GM18858 (cell line): ENCODE measurements at regions not wholly inside any gene's neighbourhood (a gene's known extent, or its start where the extent isn't known, plus 50 kb on each side); places are given as distances from the start of the nearest gene placed in this dataset.

ENCODE experiments used
- ATAC-seq: cut with Tn5 transposase; IDR thresholded peaks from one replicate; pipeline ENCODE4 v1.9.1; 2021; ENCODE audit not compliant: unreplicated experiment

- no peak for ATAC-seq
Measured at GRCh38 chr11:121754598-121754997, 301.8 kb upstream of the SORL1-AS1 start.

DNA sequence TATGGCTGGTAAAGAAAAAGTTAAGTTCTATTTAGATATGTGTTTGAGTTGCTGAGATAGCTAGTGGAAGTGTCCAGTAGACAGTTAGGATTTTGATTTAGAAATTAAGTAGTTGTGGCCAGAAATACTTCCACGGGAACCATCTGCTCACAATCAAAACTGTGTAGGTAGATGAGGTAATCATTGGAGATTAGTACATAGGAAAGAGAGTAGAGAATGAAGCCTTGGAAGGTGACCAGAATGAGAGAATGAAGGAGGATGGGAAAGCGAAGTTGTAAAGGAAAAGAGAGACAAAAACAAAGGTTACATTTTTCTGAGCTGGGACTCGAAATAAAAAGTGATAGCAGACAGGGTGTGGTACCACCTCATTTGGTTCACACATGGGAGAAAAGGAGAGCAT lies 296.9 kb upstream of the SORL1-AS1 start:
- no peak for ATAC-seq

DNA sequence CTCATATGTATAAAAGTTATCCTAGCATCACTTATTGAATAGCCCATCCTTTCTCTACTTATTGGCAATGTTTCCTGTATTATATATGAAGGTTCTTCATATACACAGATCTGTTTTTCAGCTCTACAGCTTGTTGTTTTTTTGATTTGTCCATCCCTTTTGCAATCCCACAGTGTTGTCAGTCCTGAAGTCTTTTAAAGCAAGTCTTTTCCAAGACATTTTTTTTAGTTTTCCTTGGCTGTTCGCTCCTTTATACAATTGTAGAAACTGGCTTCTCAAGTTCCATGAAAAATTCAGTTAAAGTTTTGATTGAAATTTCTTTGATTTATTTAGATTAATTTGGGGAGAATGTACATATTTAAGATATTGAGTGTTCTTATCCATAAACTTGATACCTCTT lies 295.3 kb upstream of the SORL1-AS1 start:
- no peak for ATAC-seq

DNA sequence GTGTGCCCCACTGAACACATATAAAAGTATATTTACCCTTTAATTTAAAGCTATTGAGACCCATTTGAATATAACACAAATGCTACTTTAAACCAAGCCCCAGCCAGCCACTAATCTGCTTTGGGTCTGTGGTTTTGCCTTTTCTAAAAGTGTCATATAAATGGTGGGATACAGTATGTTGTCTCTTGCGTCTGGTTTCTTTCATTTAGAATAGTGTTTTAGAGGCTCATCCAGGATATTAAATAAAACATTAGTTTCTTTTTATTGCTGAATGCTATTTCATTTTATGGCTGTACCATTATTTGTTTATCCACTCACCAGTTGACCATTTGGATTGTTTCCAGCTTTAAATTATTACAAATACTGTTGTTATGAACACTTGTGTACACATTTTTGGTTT lies 290.5 kb upstream of the SORL1-AS1 start:
- no peak for ATAC-seq

GRCh38 chr11:121741761-121742361 lies 289.1 kb upstream of the SORL1-AS1 start:
- ATAC-seq = no peak

GRCh38 chr11:121741351-121741760 lies 288.6 kb upstream of the SORL1-AS1 start:
- ATAC-seq = no peak

DNA sequence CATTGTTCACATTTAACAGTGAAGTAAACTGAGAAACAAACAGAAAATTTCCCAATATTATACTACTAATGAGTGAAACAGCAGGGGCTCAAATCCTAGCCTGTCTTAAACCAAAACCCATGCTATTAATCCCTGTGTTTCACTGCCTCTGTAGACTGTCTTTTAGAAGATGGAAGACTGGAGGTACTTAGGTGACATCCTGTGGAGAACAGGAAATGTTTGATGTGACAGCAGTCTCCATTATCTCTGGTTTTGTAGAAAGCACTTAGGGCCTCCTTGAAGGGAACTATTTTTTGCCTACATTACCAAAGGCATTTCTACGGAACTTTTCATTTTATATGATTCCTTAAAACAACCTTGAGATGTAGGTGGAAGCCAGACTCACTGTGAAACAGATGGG lies 288.1 kb upstream of the SORL1-AS1 start:
- ATAC-seq = no peak

GRCh38 chr11:121733858-121734257 lies 281.1 kb upstream of the SORL1-AS1 start:
- ATAC-seq = no peak

GRCh38 chr11:121727942-121728341 lies 275.2 kb upstream of the SORL1-AS1 start:
- no peak for ATAC-seq

GRCh38 chr11:121723246-121723741 lies 270.5 kb upstream of the SORL1-AS1 start:
- ATAC-seq = no peak

GRCh38 chr11:121722431-121723245 lies 269.9 kb upstream of the SORL1-AS1 start:
- ATAC-seq = no peak

DNA sequence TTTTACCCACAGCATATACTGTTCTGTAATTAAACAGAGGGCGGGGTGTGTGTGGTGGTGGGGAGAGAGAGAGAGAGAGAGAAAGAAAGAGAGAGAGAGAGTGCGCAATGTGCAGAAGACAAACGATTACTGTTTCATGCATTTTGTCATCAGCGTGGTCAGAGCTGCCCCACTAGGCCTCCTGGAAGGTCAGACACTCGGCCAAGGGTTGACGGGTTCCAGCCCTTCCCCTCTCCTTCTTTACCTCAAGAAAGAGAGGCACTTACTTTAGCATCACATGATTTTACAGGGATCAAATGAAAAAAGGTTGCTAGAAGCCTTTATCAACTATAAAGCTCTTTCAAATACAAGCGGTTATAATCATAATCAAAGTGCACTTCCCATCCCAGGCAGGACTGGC lies 269.2 kb upstream of the SORL1-AS1 start:
- no peak for ATAC-seq

- no peak for ATAC-seq
Measured at GRCh38 chr11:121721448-121721847, 268.7 kb upstream of the SORL1-AS1 start.

- no peak for ATAC-seq
Measured at GRCh38 chr11:121717296-121717695, 264.5 kb upstream of the SORL1-AS1 start.

DNA sequence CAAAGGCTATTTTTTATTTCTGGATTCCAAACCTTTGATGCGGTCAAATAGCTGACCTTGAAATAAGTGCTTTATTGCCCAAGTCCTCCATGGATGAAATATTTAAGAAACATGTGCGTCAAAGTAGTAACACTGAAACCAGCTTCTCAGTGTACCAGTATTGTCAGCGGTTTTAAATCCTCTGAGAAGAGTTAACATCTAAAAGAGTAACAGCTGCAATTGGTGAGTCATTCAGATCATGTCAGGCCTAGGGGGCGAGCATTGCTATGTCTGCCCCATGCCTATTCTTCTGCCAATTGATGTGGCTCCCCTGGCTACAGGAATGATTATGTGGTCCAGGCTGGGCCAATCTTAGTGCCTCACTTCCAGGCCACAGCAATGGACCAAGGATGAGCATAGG lies 263.3 kb upstream of the SORL1-AS1 start:
- no peak for ATAC-seq

- no peak for ATAC-seq
Measured at GRCh38 chr11:121715405-121715804, 262.6 kb upstream of the SORL1-AS1 start.

- ATAC-seq = no peak
Measured at GRCh38 chr11:121714351-121714750, 261.6 kb upstream of the SORL1-AS1 start.

- no peak for ATAC-seq
Measured at GRCh38 chr11:121711939-121712338, 259.2 kb upstream of the SORL1-AS1 start.

DNA sequence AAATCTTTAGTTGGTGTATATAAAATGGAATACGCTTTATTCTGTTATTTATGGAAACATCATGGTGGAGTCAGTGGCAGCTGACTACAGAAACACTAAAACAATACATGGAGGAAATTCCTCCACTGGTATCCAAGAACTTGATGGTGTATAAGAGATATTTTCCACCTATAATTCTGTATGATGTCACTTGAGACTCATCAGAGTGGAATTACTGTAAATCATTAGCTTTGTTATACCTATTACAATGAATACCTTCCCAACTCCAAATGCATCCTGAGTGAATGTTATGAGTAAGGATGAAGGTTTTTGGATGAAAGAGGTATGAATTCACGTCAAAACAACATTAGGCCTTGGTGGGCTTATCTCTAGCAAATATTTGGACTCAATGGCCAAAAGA lies 258.5 kb upstream of the SORL1-AS1 start:
- no peak for ATAC-seq

- ATAC-seq = no peak
Measured at GRCh38 chr11:121706884-121707420, 254.2 kb upstream of the SORL1-AS1 start.

DNA sequence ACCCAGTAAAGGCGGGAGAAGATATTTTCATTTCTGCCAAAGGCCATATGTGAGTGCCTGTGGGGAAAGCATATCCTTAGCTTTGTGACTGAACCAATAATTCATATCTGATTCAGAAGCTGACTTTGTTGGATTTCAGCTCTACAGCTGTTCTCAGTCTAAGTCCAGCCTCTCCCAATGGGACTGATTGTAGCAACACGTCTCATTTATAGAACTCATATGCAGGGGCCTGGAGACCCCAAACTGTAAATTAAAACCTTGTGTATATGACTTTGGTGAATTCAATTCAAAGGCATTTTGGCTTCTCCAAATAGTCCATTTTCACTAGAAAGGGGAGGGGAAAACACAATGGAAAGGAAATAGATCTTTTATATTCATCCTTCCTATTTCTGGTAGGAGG lies 250.4 kb upstream of the SORL1-AS1 start:
- ATAC-seq = no peak

GRCh38 chr11:121700968-121701367 lies 248.2 kb upstream of the SORL1-AS1 start:
- no peak for ATAC-seq
